ENCODE measurements at regions not wholly inside any gene's neighbourhood (a gene's known extent, or its start where the extent isn't known, plus 50 kb on each side); places are given as distances from the start of the nearest gene placed in this dataset.

GRCh38 chr15:79674124-79674465, 222.7 kb downstream of the MTHFS start:
- H3K36me3 ChIP-seq (ENCODE audit: control insufficient read depth in 4 of 4, insufficient read depth in 3 of 4, low read depth in 1 of 4, low read length in 3 of 4): no peaks in the 10 kb centered on the region
- WGBS: 72% methylated on average over 2 of the region's 2 CpGs
- H3K4me1 ChIP-seq (ENCODE audit: control insufficient read depth in 4 of 4, insufficient read depth in 4 of 4, low read length in 3 of 4): no peaks in the 10 kb centered on the region
- DNase-seq (ENCODE audit: low spot score): no peak
- H3K27ac ChIP-seq (ENCODE audit: low read depth in 1 of 2, low read length in 2 of 2): no peak overlapping the region
- H3K9me3 ChIP-seq (ENCODE audit: control insufficient read depth in 4 of 4, low read length in 3 of 4): no peaks in the 10 kb centered on the region
- H3K4me3 ChIP-seq (ENCODE audit: low read depth in 1 of 3, low read length in 3 of 3): no peak overlapping the region
- no peaks in the 10 kb centered on the region for H3K27me3 ChIP-seq (ENCODE audit: control insufficient read depth in 4 of 4, insufficient read depth in 4 of 4, low read length in 3 of 4)
- no peak for TF ChIP-seq ATF3 (IDR thresholded peaks at IDR 0.05)
- no peak for TF ChIP-seq SP1 (IDR thresholded peaks at IDR 0.05)
- no peak for TF ChIP-seq FOXA2 (IDR thresholded peaks at IDR 0.05)
- no peak for TF ChIP-seq GABPA (IDR thresholded peaks at IDR 0.05 in 1 of 2, conservative IDR thresholded peaks at IDR 0.05 in 1 of 2)
- TF ChIP-seq REST (IDR thresholded peaks at IDR 0.05): no peak
- TF ChIP-seq HNF4G (IDR thresholded peaks at IDR 0.05): no peak
- no peak overlapping the region for H3K9ac ChIP-seq (ENCODE audit: low read depth in 1 of 2, low read length in 2 of 2)

GRCh38 chr15:79675982-79676381, 220.8 kb downstream of the MTHFS start:
- 92% methylated on average over 5 of the region's 5 CpGs for WGBS
- Histone ChIP-seq H3K27me3 (ENCODE audit: control insufficient read depth in 4 of 4, insufficient read depth in 4 of 4, low read length in 3 of 4) (no peaks in the 10 kb centered on the region), H3K9me3 (ENCODE audit: control insufficient read depth in 4 of 4, low read length in 3 of 4) (no peaks in the 10 kb centered on the region), H3K4me3 (ENCODE audit: low read depth in 1 of 3, low read length in 3 of 3) (no peak overlapping the region), H3K4me1 (ENCODE audit: control insufficient read depth in 4 of 4, insufficient read depth in 4 of 4, low read length in 3 of 4) (no peaks in the 10 kb centered on the region), H3K9ac (ENCODE audit: low read depth in 1 of 2, low read length in 2 of 2) (no peak overlapping the region), H3K27ac (ENCODE audit: low read depth in 1 of 2, low read length in 2 of 2) (no peak overlapping the region), H3K36me3 (ENCODE audit: control insufficient read depth in 4 of 4, insufficient read depth in 3 of 4, low read depth in 1 of 4, low read length in 3 of 4) (no peaks in the 10 kb centered on the region)
- no peak for DNase-seq (ENCODE audit: low spot score)
- TF ChIP-seq ATF3 (IDR thresholded peaks at IDR 0.05) (no peak), HNF4A (conservative IDR thresholded peaks at IDR 0.05) (no peak), FOXA2 (IDR thresholded peaks at IDR 0.05) (no peak), SP1 (IDR thresholded peaks at IDR 0.05) (no peak), YY1 (IDR thresholded peaks at IDR 0.05) (no peak), MAX (IDR thresholded peaks at IDR 0.05) (no peak), HNF4G (IDR thresholded peaks at IDR 0.05) (no peak), CTCF (IDR thresholded peaks at IDR 0.05; ENCODE audit: low read depth, low read length, missing input control) (no peak), REST (IDR thresholded peaks at IDR 0.05) (no peak), TAF1 (conservative IDR thresholded peaks at IDR 0.05) (no peak), RAD21 (IDR thresholded peaks at IDR 0.05) (no peak), GABPA (IDR thresholded peaks at IDR 0.05 in 1 of 2, conservative IDR thresholded peaks at IDR 0.05 in 1 of 2) (no peak), RXRA (IDR thresholded peaks at IDR 0.05) (no peak), EGR1 (IDR thresholded peaks at IDR 0.05; ENCODE audit: low read depth in 2 of 2) (no peak), NR2F2 (IDR thresholded peaks at IDR 0.05) (no peak)

Measured in liver (tissue), 8 donors.